ENCODE measurements at regions not wholly inside any gene's neighbourhood (a gene's known extent, or its start where the extent isn't known, plus 50 kb on each side); places are given as distances from the start of the nearest gene placed in this dataset.

GRCh38 chr21:19011451-19011850 is 607.9 kb upstream of the TMPRSS15 start:
- TF ChIP-seq, protein P1, sequence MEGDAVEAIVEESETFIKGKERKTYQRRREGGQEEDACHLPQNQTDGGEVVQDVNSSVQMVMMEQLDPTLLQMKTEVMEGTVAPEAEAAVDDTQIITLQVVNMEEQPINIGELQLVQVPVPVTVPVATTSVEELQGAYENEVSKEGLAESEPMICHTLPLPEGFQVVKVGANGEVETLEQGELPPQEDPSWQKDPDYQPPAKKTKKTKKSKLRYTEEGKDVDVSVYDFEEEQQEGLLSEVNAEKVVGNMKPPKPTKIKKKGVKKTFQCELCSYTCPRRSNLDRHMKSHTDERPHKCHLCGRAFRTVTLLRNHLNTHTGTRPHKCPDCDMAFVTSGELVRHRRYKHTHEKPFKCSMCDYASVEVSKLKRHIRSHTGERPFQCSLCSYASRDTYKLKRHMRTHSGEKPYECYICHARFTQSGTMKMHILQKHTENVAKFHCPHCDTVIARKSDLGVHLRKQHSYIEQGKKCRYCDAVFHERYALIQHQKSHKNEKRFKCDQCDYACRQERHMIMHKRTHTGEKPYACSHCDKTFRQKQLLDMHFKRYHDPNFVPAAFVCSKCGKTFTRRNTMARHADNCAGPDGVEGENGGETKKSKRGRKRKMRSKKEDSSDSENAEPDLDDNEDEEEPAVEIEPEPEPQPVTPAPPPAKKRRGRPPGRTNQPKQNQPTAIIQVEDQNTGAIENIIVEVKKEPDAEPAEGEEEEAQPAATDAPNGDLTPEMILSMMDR (IDR thresholded peaks at IDR 0.05) = no peak
- no peak for TF ChIP-seq POLR2AphosphoS5 (IDR thresholded peaks at IDR 0.05)
